NK-92 treated with Interleukin-12 subunit alpha and Interleukin-12 subunit beta, amount 100 ng/mL, for 24 hours (cell line): ENCODE measurements at regions not wholly inside any gene's neighbourhood (a gene's known extent, or its start where the extent isn't known, plus 50 kb on each side); places are given as distances from the start of the nearest gene placed in this dataset.

Source experiments
- DNase-seq: peaks from one replicate; lab custom pipeline; 2025; lab: John Stamatoyannopoulos, UW

- DNase-seq, result no peak
Observed at GRCh38 chr15:62920682-62921502, 121.7 kb upstream of the TPM1 start.

- DNase-seq, result no peak
Observed at GRCh38 chr15:62922514-62922913, 120.0 kb upstream of the TPM1 start.

- no peak for DNase-seq
Observed at GRCh38 chr15:62925875-62926274, 116.7 kb upstream of the TPM1 start.

- no peak for DNase-seq
Observed at GRCh38 chr15:62927196-62927595, 115.4 kb upstream of the TPM1 start.

GRCh38 chr15:62927836-62928235 lies 114.7 kb upstream of the TPM1 start:
- DNase-seq, result no peak

GRCh38 chr15:62928242-62928999 lies 114.1 kb upstream of the TPM1 start:
- DNase-seq, result no peak

- DNase-seq, result no peak
Observed at GRCh38 chr15:62929000-62929357, 113.6 kb upstream of the TPM1 start.

GRCh38 chr15:62931650-62932049 lies 110.9 kb upstream of the TPM1 start:
- no peak for DNase-seq

GRCh38 chr15:62932436-62932835 lies 110.1 kb upstream of the TPM1 start:
- no peak for DNase-seq

GRCh38 chr15:62933386-62933785 lies 109.2 kb upstream of the TPM1 start:
- DNase-seq, result no peak

- DNase-seq, result no peak
Observed at GRCh38 chr15:62934236-62934971, 108.1 kb upstream of the TPM1 start.

GRCh38 chr15:62935300-62936081 lies 107.1 kb upstream of the TPM1 start:
- no peak for DNase-seq

- no peak for DNase-seq
Observed at GRCh38 chr15:62938825-62939224, 103.7 kb upstream of the TPM1 start.

- no peak for DNase-seq
Observed at GRCh38 chr15:62940093-62940754, 102.3 kb upstream of the TPM1 start.

GRCh38 chr15:62940755-62941361 lies 101.7 kb upstream of the TPM1 start:
- DNase-seq, result no peak

GRCh38 chr15:62941699-62942098 lies 100.8 kb upstream of the TPM1 start:
- DNase-seq, result no peak

- no peak for DNase-seq
Observed at GRCh38 chr15:62942428-62942827, 100.1 kb upstream of the TPM1 start.

GRCh38 chr15:62945063-62945462 lies 97.5 kb upstream of the TPM1 start:
- DNase-seq, result no peak

GRCh38 chr15:62945760-62946159 lies 96.8 kb upstream of the TPM1 start:
- no peak for DNase-seq

GRCh38 chr15:62946940-62947339 lies 95.6 kb upstream of the TPM1 start:
- no peak for DNase-seq

GRCh38 chr15:62950462-62950931 lies 92.0 kb upstream of the TPM1 start:
- no peak for DNase-seq
